ENCODE measurements at regions not wholly inside any gene's neighbourhood (a gene's known extent, or its start where the extent isn't known, plus 50 kb on each side); places are given as distances from the start of the nearest gene placed in this dataset.

GRCh38 chr4:25481648-25482047 lies 104.6 kb downstream of the ANAPC4 start:
- TF ChIP-seq EZH2 (IDR thresholded peaks at IDR 0.05; ENCODE audit: insufficient read depth, poor library complexity, severe bottlenecking) = no peak
- TF ChIP-seq EZH2phosphoT487 (IDR thresholded peaks at IDR 0.05; ENCODE audit: insufficient read depth, low read depth) = no peak

Measured in GM23248 (cell line).